SKM-1 (cell line): ENCODE measurements at regions not wholly inside any gene's neighbourhood (a gene's known extent, or its start where the extent isn't known, plus 50 kb on each side); places are given as distances from the start of the nearest gene placed in this dataset.

Experiments
- DNase-seq: peaks from one replicate; lab custom pipeline; 2025; ENCODE audit not compliant: unreplicated experiment; lab: John Stamatoyannopoulos, UW

DNA sequence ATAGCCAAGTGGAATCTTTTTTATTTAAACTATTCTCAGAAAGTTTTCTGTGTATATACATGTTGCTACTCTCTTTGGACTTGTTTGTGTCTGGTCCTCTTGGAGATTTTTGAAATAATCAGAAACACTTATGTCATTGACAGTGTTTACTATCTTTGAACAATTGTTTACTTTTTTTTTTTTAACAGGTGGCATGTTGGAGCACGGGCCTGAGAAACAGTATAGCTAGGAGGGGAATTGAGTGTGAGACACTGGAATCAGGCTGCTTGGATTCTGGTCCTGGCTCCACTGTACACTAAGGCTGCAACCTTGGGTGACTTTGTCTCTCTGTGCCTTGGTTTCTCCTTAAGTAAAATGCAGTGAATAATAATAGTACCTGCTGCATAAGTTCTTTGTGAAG is 279.6 kb downstream of the PRL start:
- DNase-seq, result no peak

DNA sequence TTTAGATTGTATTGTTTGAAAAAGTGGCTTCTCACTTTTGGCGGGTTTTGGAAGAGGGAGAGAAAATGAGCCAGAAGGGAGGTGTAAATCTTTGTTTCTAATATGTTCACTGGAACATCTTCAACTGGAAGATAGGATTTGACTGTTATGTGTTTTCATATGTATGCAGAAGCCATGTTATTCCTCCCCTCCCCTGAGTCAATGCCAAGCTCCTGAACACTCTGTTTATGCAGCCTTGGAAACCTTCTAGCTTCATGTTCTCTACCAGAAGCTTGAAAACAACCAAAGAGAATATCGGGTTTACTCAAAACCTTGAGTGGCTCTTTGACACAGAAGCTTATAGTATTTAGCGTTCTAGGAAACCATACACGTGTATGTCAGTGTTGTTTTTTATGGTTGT is 279.1 kb downstream of the PRL start:
- DNase-seq, result no peak

DNA sequence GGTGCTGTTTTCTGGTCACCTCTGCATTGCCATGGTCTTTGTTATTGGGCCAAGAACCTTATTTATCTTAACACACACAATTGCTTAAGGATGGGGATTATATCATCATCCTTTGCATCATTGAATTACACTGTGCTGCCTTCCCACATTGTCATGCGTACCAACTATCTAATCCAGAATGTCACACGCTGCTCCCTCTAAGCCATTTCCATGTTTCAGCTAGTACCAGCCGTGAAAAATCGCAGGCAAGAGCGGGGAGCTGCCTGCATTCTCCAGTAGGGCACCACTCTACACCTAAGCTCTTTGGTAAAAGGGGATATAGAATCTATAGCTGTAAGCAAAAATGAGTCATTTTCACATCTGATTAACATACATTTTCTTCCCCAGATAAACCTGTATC is 277.0 kb downstream of the PRL start:
- no peak for DNase-seq

DNA sequence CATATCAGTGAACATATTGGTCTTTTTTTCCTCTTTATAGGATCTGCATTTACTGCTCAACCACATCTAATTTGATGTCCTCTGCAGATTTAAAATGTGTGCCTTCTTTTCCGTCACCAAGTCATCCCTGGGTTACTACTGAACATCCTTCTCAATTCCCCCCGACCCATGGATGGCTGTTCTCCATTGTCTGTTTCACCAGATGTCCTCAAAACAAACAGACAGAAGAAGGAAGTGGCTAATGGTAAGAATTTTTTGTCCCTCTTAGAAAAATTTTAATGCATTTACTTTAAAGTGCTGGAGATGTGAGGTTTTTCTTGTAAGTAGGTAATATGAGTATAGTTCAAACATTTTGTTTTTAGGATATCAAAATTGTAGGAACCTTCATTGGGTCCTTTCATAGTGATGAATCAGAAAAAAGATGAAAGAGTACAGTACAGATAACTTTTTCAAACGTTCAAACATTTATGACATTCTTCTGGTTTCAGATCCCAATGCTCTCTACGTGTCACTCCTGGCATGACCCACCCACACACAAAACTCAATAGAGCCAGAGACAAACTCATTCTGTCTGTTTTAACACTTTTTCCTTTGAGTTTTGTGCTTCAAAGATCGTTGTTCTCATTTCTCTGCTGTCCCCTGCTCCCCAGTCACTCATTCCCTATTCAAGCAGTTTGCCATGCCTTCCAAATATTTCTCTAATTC is 276.4 kb downstream of the PRL start:
- DNase-seq, result no peak

DNA sequence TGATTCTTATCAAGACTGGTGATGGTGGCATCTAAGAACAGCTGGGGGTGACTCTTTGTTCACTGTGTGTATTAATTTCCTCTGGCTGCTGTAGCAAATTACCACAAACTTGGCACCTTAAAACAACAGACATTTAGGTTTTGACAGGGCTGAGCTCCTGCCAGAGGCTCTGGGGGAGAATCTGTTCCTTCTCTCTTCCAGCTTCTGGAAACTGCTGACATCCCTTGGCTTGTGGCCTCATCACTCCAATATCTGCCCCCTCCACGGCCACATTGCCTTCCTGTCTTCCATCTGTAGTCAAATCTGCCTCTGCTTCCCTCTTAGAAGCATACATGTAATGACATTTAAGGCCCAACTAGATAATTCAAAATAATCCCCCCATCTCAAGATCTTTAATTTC is 274.9 kb downstream of the PRL start:
- DNase-seq, result no peak

DNA sequence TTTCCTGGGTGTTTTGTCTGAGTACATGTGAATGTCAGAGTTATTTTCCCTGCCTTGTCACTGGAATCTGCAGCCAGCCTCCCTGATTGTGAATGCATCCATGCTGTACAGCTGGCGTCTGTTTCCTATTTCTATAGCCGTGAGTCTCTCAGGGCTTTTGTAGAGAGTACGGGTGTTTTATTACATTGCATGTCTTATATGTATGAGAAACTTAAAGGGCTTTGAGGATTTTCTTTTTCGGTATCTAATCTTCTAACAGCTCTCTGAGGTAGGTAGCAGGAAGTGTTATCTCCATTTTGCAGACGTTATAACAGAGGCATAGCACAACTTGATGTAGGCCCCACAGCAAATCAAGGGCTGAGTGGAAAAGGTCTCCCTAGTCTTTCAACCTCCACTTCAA is 272.9 kb downstream of the PRL start:
- no peak for DNase-seq

DNA sequence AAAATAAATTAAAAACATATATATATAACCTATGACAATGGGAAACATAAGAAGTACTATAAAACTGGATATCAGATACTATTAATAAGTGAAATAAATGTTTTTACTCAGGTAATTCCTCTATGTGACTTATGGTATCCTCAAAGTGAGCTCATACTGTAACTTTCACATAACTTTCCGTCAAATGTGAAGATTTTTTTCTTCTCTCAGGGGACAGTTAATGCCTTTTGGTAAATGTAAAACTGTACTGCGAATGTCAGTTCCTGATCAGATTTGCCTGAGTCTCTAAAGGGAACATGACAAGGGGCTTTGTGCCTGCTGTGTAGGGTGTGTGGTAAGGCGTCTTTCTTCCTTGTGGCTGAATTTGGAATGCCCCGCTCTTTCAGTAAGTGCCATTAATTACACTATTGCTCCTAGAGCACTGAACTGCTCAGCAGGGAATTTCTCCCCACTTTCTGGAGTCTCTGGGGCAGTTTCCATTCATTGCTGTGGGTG is 271.8 kb downstream of the PRL start:
- DNase-seq, result no peak

DNA sequence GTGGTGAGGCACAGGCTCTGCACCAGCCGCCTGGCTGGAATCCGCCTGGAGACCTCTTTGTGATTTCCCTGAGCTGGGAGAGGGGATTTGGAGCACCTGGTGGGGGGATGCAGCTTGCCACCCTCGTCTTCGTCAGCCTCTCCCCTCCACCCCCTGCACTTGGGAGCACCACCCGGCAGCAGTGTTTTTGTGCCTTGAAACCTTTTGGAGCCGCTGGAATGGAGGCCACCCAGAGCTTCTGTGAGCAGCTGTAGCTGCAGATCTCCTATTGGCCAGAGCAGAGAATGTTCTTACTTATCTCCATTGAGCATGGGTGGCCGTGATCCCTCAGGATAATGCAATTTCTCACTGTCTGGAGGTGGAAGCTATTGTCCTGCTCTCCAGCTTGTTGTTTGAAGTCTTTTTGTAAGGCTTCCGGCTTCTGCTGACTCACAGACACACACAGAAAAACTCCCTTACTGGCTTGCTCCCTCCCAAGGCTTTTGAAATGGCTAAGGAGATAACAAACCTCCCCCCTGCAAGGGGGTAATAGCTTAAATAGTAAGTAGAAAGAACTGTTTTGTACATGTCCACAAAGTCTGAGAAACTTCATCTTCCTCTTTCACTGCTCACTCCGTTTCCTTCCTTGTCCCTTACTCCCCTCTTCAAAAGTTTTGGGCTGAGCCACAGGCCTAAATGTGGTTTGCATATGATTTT is 271.2 kb downstream of the PRL start:
- DNase-seq, result peak; percentile 97

DNA sequence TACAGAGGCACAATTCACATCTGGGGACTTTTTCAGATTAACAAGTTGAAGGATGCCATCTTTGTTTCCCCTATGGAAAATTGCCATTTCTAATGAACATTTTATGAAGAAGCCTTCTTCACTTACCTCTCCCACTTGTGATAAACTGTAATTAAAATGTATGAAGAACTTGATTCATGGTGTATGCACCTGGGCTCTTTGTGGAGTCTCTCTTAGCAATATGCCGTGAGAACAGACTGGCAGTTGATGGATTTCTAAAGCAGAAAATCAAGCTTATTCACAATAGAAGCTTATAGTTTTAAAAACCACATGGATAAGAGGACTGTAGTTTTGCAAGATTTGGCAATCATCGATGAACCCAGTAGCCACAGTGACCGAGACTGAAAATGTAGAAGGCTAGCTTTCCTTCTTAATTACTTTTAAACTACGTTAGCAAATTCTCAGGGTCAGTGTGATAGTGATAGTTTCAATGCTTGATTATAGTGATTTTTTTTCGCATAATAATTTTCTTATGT is 270.6 kb downstream of the PRL start:
- peak; percentile 71 for DNase-seq

DNA sequence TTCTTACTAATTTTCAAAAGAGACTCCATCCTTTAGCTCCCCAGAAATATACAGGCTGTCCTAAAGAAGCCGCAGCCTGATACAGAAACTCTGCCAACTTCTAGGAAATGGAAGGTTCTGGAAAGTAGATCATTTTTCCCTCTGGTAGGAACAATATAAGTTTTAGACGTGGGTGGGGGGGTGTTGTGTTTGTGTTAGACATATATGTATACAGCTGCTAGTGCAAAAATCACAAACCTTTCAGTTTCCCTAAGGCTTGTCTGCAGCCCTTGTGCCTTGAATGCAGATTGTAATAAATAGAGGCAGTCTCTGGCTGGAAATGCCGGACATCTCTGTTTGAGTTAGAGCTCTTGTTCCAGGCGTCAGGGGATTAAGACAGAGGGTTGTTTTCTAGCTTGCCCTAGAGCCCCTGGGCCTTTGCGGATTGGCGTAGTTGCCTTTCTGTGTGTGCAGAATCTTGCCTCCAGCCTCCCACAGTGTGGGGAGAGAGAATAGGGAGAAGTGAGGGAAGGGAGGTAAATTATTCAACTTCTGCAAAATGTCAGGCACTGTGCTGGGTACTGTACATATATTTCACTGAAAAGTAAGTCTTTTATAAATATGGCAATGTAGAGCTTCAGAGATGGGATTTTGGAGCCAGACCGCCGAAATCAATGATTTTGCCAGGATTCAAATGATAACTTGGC is 269.7 kb downstream of the PRL start:
- DNase-seq, result no peak

DNA sequence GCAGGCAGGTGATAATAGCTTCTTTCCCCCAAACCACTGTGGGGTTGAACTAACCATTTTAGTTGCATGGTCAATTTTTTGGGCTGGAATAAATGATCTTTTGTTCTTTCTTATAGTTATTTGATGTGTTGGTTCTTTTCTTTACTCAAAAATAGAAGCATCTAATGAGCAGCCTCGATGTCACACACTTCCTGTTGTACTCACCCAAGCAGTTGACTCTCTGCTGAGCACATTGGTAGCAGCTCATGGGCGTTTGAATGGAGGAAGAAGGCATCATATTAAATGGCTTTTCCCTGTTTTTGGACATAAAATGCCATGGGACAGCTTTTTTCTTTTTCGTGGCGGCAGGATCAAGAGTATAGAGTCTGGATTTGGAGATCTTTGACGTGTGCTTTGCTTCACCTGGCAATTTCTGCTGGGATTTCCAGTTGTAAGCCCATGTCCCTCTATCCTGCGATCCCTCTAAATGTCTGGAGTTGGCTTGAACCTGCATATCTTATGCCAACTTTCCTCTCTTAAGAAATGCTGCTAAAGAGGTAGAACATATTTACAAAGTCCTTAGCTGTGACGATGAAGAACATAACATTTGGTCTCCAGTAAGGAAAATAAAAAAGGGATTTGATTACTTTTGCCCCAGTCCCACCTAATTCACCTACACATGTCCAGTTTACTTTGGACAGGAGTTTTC is 268.3 kb downstream of the PRL start:
- no peak for DNase-seq

DNA sequence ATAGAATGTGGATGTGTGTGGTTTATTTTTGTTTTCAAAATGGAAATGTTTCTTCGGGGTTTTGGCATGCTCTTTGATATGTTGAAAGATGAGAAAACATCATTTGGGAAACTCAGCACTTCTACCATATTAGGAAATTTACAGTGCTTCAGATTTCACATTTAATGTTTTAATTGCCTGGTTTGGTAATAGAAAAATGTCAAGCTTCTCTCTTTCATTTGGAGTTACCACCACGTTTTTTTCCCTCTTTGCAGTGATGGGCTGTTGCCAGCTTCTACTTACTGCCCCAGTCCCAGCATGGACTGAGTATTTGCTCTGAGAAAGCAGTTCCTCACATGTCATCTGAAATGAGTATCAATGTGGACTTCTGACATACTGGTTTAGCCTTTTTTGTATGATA is 267.7 kb downstream of the PRL start:
- DNase-seq, result no peak

DNA sequence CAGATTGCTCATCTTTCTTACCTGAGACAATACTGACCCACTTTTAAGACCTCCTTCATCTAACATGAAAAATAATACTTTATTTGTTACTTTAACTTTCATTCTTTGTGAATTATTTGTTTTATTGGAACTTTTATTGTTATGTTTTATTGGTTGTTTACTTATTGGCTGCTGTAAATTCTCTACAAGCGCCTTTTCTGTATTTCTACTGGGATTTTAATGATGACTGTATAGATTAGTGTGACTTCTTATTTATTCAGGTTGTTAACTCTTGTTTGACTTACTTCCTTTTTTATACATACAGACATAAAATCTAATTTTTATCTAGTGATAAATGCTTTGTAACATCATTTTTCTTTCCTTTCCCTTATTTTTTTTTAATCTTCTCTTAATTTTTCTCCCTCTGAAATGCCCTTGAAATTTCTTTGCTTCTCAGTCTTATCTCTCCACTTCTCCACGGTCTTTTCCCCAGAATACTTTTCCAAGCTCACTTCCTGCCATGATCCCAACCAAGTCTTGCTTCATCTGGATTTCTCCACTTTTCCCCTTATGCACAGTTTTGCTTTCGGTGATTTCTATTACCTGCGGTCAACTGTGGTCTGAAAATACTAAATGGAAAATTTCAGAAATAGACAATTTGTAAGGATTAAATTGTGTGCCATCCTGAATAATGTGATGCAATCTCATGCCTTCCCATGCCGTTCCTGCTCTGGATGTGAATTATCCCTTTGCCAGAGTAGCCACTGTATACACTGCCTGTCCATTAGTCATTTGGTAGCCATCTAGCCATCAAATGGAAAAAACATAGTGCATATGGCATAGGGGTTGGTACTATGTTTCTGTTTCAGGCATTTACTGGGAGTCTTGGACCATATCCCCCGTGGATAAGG is 265.9 kb downstream of the PRL start:
- DNase-seq, result no peak

DNA sequence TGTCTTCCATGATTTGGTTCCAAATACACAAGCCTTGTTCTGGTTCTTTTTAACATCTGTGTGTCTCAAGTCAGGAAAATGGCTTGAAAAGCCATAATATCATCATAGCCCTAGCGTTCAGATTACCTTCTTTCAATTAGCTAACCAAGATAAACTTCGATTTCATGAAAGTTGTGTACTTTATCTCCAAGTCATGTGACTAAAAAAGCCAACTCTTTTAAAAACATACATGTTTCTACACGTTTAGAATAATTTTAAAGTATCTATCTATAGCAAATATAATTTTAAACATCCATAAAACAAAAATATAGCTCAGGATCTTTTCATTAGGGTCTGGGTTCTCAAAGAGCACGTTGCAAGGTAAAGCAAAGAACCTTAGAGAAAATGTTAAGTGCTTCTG is 261.1 kb downstream of the PRL start:
- no peak for DNase-seq

DNA sequence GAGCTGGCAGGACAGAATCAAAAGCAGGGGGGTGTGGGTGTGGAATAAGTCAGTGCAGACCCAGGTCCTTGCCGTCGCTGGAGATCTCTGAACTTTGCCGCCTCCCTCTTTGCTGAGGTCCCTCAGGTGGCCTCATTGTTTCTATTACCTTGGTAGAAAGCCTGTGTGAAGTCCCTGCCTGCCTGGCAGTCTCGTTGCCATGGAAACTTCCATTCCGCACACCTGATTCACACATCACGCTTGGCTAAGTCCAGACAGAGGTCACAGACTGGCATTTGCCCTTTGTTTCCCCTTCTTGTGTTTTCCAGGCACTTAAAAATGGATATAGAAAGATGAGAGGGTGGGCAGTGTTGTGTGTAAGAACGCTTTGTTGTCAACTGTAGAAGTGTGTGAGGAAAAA is 260.6 kb downstream of the PRL start:
- DNase-seq, result no peak

DNA sequence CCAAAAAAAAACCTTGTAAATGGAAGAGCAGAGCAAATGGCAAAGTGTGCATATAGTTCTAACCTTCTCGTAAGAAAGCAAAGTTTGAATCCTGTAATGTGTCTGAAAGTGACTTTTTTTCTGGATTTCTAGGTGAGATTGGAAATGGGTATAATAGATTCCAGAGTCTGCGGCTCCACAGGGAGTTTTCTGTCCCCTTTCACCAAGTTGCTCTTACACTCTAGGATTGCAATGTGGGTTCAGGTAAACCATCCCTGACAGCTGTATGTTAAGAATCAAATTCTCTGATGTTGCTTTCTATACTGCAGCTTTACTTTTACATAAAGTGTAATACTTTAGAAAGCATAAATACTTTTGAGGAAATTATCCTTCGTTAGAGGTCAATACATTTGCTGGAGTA is 260.1 kb downstream of the PRL start:
- DNase-seq, result no peak

DNA sequence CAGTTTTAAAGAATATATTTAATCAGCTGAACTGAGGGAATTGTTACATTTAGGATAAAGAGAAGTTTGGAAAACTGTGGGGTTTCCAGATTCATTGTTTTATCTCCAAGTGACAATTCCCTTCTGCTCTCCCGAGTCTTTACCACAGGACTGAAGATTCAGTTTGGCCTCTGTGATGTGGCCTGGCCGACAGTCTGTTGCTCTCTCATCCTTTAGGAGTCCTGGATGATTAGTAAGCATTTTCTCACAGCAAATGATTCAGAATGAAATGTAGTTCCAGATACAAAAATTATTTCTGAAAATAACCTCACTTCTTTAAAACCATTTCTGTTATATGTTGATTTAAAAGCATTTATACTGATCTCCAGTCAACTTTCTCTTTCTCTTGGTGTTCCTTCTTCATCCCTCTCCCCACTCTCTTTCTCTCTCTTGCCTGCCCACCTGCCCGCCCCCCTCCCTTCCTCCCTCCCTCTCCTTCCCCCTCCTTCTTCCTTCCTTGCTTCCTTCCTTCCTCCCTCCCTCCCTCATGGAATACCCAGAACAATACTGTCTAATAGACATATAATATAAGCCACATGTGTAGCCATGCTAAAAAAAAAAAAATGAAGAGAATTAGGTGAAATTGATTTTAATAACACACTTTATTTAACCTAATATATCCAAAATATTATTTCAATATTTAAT is 254.9 kb downstream of the PRL start:
- DNase-seq, result no peak

DNA sequence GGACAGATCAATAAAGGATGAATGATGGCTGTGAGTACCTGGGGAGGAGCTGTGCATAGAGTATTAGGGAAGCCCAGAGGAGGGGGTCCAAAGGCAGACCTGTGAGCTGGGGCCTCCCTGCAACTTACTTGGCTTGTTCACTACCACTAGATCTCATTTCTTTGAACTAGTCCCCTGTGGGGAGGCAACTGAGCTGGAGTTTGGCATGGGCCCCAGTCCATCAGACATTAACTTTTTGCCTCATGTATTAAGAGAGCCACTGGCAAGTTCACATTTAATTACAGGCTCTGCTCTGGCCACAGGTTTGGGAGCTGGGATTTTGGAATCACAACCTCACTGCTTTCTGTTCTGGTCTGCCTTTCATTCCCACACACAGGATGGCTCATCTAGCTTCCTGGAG is 254.1 kb downstream of the PRL start:
- no peak for DNase-seq

DNA sequence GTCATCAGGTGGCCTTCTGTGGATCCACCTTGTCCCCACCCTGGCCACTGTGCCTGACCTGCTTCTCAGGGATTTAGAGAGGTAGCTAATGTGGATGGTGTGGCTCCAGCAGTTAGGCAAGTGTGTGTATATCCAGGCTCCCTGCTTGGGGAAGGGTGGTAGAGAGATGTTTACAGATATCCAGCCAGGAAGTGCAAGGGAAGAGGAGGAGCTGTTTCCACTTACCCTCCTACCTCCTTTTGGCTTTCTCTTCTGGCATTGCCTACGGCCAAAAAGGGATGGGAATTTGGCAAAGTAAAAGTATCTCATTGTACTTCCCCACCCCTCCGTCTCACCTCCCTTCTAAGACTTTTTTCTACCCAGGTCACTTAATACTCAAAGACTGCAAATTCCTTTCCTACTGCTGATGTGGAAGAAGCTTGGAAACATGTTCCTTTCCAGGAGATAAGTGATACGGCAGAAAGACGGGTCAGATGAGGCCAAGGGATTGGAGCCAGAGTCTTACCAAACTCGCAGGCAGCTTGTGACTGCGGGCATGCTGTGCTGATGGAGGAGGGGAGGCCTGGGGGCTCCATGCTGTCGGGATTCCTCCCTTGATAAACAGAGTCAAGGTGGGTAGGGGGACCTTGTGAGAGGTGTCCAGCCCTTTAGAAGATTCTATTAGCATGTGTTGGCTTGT is 253.4 kb downstream of the PRL start:
- DNase-seq, result no peak
